IPS-NIHi7 (cell line): ENCODE measurements at regions not wholly inside any gene's neighbourhood (a gene's known extent, or its start where the extent isn't known, plus 50 kb on each side); places are given as distances from the start of the nearest gene placed in this dataset.

Source experiments
- DNase-seq: peaks from one replicate; pipeline ENCODE4 v3.0.0; 2012; ENCODE audit warnings: mixed read lengths; ENCODE audit errors: extremely low spot score

- no peak for DNase-seq
Observed at GRCh38 chr2:48107326-48107925, 201.1 kb upstream of the FBXO11 start.

DNA sequence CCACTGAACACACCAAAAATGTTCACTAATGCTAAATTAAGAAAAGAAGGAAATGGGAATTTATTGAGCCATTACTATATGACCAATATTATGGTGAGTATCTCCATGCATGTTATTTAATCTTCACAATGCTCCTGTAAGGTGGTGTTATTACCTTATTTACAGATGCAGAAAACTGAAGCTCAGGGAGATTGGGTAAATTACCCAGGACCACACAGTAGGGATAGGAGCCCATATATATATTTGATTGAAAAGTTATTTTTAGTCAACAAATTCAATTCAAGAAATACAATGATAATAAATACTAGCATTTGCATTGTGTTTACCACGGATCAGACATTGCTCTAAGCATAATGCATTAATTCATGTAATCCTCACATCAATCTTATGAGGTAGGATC is 202.2 kb upstream of the FBXO11 start:
- DNase-seq, result no peak

DNA sequence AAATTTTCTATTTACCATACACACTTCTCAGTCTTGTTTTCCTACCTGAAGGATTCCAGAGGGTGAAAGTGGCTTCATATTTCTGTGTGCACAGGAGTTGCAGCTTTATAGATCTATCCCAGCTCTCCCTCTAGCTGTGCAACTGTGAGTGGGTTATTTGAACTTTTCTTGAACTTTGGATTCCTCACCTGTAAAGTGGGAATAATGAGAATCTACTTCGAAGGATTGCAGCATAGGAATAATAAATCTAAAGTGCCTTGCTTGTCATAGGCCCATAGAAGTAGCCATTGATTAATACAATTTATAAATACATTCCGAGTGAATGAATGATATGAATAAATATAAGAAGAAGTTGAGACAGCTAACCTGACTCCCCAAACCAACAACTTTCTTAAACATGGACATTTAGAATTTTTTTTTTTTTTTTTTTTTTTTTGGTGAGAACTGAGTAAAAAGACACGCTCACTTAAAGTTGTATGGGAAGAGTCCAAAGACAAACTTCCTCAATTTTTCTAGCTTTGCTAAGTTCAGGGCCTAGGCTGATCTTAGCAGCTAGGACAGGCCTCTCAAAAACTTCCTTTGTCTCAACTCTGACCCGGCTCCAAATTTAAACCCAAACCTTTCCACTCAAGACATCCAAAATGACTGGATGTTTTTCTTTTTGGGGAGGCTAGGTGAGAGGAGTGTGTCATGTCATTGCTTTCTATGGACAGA is 203.3 kb upstream of the FBXO11 start:
- no peak for DNase-seq

DNA sequence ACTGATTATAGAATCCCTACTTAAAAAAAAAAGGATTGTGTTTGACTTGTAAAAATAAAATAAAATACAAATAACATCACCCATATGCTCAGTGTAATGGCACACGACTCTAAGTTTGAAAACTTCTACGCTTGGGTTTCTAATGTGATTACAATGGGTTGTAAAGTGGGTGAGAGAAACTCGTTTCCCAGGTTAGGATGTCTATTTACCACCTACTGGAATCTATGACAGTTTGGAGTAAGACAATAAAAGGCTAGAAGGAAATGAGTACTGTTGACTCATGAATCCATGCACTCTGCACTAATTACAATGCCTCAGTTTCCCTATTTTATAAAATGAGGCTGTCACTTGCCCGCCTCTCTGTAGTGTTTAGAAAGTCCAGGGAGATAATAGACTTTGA is 204.0 kb upstream of the FOXN2 start:
- no peak for DNase-seq

DNA sequence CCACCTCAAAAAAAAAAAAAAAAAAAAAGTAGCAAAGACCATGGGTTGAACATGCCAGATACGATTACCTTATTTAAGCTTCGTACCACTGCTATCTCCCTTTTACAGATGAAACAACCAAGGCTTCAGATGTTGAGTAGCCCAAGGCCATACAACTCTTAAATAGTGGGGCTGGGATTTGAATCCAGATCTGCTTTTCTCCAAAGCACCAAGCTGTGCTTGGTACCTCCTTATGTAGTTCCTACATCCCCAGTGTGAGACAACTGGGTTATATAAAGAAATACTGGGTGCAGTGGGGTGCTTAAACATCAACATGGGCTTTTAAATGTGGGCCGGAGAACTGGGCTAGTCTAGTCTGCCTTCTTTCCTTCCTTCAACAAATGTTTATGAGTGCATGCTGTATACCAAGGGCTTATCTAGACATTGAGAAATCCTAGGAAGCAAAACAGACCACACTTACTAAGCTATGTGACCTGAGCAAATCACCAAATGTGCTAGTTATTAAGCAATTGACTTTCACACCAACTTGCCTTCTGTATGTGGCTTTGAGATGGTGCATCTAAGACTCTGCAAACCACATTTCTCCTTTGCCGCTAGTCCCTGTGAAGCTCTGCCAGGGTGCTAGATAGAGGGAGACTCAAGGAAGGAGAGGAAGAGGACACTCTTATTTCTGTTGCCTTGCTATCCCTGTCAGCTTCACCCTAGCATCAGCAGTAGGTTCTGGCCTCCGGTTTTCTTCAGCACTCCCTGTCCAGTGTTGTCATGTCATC is 201.4 kb upstream of the FOXN2 start:
- DNase-seq, result no peak

- DNase-seq, result no peak
Observed at GRCh38 chr2:48113767-48114166, 200.7 kb upstream of the FOXN2 start.

DNA sequence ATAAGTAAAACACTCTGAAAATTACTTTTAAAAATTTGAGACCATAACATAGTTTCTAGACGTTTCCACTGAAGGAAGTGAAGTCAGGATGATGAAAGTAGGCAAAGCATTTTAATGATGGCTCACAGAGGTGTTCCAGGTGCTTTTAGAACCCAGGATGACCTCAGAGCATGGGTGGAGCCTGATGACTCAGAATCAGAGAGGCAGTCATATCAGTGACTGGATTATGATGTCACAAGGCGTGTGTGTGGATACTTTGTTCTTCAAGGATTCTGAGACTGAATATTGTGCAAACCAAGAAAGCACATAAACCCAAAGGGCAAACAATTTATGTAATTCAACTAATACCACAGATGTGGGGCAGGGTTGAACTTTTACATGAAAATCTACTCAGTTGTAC is 200.2 kb upstream of the FOXN2 start:
- no peak for DNase-seq

GRCh38 chr2:48116497-48116896 is 198.0 kb upstream of the FOXN2 start:
- DNase-seq, result no peak

DNA sequence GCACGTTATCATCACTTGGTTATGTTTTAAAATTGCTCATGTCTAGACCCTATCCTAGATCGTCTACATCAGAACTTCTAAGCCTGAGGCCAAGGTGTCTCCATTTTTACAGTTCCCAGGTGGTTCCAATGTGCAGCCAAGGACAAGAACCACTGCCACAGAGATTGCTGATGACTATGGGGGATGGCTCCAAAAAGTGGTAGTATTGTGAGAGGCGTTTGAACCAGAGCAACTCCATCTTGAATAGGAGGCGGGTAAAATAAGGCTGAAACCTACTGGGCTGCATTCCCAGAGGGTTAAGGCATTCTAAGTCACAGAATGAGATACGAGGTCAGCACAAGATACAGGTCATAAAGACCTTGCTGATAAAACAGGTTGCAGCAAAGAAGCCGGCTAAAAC is 195.6 kb upstream of the FOXN2 start:
- no peak for DNase-seq

- no peak for DNase-seq
Observed at GRCh38 chr2:48120112-48120511, 194.4 kb upstream of the FOXN2 start.

DNA sequence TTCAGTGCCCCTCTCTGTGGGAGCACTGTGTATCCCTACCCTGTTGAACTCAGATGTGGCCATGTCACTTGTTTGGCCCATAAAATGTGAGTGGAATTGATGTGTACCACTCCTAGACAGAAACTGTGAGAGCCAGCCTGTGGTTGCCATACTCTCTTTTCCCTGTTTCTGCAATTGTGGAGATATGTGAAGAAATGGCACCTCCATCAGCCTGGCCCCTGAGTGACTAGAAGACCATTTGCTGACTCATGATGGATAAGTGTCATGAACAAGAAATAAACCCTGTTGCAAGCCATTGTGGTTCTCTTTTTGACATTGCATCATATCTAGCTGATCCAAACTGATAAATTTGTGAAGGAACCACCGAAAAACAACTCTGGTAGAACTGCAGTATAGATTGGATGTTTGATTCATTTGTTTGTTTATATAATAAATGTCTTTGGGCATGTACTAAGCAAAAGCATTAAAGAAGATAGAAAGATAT is 193.7 kb upstream of the FOXN2 start:
- DNase-seq, result no peak

DNA sequence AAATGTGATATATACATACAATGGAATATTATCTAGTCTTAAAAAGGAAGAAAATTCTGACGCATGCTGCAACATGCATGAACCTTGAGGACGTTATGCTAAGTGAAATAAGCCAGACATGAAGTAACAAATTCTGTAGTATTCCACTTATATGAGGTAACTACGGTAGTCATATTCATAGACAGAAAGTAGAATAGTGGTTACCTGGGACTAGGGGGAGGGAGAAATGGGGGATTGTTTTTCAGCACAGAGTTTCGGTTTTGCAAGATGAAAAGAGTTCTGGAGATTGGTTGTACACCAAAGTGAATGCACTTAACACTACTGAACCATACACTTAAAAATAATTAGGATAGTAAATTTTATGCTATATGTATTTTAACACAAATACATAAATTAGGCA is 192.3 kb upstream of the FOXN2 start:
- no peak for DNase-seq

DNA sequence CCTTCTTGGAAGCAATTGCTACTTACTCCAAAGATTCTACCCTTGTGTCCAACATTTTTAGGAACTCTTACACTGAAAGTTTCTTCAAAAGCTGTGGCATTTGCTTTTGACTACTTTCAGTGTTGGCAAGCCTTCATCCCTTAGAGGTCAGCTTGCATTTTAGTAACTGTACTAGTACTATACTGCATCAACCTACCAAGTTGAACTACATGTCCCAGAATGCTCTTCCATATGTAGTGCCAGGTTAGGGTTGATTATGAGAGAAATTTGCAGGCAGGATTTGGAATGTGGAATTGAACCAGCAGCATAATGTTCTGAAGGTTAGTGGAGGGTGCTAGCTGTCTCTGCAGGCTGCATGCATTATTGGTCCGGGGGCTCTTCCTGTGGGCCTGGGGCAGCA is 189.9 kb upstream of the FOXN2 start:
- DNase-seq, result no peak

- no peak for DNase-seq
Observed at GRCh38 chr2:48126162-48126561, 188.3 kb upstream of the FOXN2 start.

GRCh38 chr2:48127612-48128191 is 186.8 kb upstream of the FOXN2 start:
- no peak for DNase-seq

DNA sequence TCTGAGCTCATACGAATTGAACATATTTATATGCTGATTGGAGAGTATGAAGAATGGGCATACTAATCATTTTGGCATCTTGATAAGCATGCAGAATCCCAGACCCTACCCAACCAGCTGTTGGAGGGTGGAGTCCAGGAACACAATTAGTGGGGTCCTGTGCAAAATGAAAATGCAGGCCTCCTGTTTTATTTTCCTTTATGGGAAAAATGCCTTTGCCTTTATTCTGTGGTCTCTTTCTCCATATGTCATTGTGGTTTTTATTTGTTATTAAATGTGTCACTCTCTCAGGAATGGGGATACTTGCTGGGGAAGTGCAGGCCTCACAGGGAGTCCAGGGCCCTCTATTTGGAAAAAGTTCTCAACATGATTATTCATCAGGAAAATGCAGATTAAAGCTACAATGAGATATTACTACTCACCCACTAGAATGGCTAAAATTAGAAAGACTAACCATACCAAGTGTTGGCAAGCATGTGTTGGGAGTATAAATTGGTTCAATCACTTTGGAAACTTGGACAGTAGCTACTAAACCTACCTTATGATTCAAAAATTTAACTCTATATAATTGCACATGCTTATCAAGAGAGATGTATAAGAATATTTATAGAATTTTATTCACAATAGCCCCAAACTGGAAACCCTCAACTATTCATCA is 185.1 kb upstream of the FOXN2 start:
- no peak for DNase-seq

- DNase-seq, result no peak
Observed at GRCh38 chr2:48131539-48132270, 182.8 kb upstream of the FOXN2 start.

DNA sequence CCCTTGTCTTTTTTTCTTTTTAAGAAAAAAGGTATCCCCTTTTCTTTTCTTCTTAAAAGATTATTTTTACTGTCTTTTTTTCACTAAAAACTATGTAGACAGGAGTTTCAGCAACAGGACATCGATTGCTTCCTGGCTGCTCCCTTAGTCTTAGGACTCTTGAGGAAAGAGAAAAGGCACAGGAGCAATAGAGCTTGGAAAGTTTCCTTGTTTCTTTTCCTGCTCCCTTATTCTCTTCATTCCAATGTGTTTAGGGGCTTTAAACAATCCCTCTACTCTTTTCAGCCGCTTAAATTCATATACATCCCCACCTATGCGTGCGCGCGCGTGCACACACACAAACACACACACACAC is 182.2 kb upstream of the FOXN2 start:
- DNase-seq, result no peak

DNA sequence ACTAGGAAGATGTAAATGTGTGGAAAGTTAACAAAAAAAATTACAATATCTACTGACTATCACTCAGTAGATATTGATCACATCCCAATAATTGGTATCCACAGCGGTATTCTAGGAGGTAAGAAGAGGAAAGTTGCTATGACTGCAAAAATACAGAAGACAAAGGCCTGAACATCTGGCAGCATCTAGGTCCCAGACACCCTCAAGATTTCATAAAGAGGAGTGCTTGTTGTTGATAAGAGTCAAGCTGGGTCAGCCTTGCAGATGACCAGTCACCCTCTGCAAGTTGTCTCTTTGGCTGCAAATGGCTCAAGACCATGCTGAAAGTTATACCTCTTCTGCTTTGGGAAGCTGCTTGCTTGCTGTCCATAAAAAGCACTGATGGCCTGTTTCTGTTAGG is 179.8 kb upstream of the FOXN2 start:
- no peak for DNase-seq

GRCh38 chr2:48135797-48136196 is 178.7 kb upstream of the FOXN2 start:
- DNase-seq, result no peak

DNA sequence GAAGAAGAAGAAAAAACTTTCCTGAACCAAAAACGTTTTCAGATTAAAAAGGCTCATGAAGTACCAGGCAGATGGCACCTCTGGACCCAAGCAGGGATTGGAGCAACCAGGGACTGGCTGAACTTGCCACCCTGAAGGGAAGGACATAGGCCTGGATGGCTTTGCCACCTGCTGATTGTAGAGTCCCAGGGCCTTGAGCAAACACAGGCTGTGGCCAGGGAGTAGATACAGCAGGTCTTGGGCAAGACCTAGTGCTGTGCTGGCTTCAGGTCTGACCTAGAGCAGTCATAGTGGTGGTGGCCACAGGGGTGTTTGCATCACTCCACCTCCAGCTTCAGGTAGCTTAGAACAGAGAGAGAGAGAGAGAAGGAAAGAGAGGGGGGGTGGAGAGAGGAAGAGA is 176.7 kb upstream of the FOXN2 start:
- no peak for DNase-seq
